ENCODE measurements at regions not wholly inside any gene's neighbourhood (a gene's known extent, or its start where the extent isn't known, plus 50 kb on each side); places are given as distances from the start of the nearest gene placed in this dataset.

DNA sequence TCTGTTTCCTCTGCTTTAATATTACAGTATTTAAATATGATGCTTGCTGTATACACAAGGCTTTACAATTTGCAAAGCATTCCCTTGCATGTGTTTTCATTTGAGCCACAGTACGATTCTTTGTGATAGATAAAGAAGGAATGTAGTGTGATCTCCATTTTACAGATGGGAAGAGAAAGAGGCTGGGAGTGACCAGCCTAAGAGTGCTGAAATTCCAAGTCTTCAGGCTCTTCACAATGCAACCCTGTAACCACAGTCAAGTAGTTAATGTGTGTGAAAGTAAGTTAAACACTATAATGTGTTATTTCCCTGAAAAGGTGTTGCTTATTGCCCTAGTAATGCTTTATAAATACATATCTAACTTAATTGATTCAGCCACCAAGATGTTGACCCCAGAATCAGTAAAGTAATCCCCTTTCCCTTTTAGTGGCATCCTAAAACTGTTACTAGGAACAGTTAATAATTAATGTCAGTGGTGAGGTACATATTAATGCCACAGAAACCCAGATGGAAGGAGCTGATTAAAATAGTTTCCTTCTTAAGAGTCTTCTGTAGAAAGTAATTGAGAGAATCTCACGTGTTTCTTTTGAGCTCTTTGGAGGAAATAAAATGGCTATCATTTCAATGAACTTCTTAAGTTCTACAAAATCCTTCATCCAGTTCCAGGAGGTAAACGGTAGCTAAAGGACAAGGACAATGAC is 110.4 kb downstream of the IL12A start:
- no peak overlapping the region for H3K4ac ChIP-seq (ENCODE audit: low read depth, low read length)
- H2AFZ ChIP-seq (replicated peaks; ENCODE audit: low read length, poor library complexity) = no peak overlapping the region
- H3K27ac ChIP-seq (ENCODE audit: insufficient read depth, low read length) = no peak overlapping the region
- H3K9ac ChIP-seq (ENCODE audit: low read depth, low read length) = no peak overlapping the region
- BruUV-seq (replicated peaks) = no TSS peak
- no peak overlapping the region for H2BK5ac ChIP-seq (ENCODE audit: low read depth, low read length, poor library complexity, severe bottlenecking)
- H2BK15ac ChIP-seq (ENCODE audit: low read depth, low read length) = no peak overlapping the region
- H2AK5ac ChIP-seq (ENCODE audit: low read depth, low read length) = no peak overlapping the region
- no peak overlapping the region for H3K4me3 ChIP-seq (ENCODE audit: insufficient read depth, low read depth, low read length)
- H3K18ac ChIP-seq (ENCODE audit: low read depth, low read length) = no peak overlapping the region
- H3K36me3 ChIP-seq (ENCODE audit: control insufficient read depth, insufficient read depth, low read length) = no peaks in the 10 kb centered on the region
- no peak overlapping the region for H2BK20ac ChIP-seq (ENCODE audit: low read depth, low read length)
- DNase-seq (no peak), ATAC-seq (ENCODE audit: low read depth) (no peak)
- no peak overlapping the region for H3K56ac ChIP-seq (ENCODE audit: extremely low read depth, insufficient read depth, low read length)
- H4K8ac ChIP-seq (ENCODE audit: low read depth in 2 of 2, low read length in 2 of 2) = no peak overlapping the region
- no peaks in the 10 kb centered on the region for H3K79me1 ChIP-seq (ENCODE audit: low read depth in 1 of 2, low read length in 2 of 2)
- intact Hi-C loops (cut with micrococcal nuclease) = loop anchor here (5.0 kb wide), 1 partner anchor 782 kb away; no protein-coding TSS in a partner anchor
- POLR2A ChIA-PET (ENCODE audit: unreplicated experiment) = no interaction called here
- CTCF ChIA-PET = no interaction called here
- peaks cover 2% of the 10 kb centered on the region for H3K27me3 ChIP-seq (ENCODE audit: control insufficient read depth, insufficient read depth, low read length)
- no peak for TF ChIP-seq NFE2L2 (IDR thresholded peaks at IDR 0.05; ENCODE audit: low read depth, low read length)
- TF ChIP-seq, protein P1, sequence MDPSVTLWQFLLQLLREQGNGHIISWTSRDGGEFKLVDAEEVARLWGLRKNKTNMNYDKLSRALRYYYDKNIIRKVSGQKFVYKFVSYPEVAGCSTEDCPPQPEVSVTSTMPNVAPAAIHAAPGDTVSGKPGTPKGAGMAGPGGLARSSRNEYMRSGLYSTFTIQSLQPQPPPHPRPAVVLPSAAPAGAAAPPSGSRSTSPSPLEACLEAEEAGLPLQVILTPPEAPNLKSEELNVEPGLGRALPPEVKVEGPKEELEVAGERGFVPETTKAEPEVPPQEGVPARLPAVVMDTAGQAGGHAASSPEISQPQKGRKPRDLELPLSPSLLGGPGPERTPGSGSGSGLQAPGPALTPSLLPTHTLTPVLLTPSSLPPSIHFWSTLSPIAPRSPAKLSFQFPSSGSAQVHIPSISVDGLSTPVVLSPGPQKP (IDR thresholded peaks at IDR 0.05; ENCODE audit: borderline replicate concordance, low read depth, low read length) = no peak
- no peak for TF ChIP-seq MAZ (IDR thresholded peaks at IDR 0.05; ENCODE audit: borderline replicate concordance, low read depth, low read length)
- no peak for TF ChIP-seq CEBPB (IDR thresholded peaks at IDR 0.05; ENCODE audit: low read depth, low read length)
- TF ChIP-seq RFX5 (IDR thresholded peaks at IDR 0.05; ENCODE audit: low read depth, low read length) = no peak
- TF ChIP-seq BHLHE40 (IDR thresholded peaks at IDR 0.05; ENCODE audit: low read depth, low read length) = no peak
- TF ChIP-seq MAFK (IDR thresholded peaks at IDR 0.05; ENCODE audit: low read depth, low read length) = no peak
- no peak for TF ChIP-seq MXI1 (IDR thresholded peaks at IDR 0.05; ENCODE audit: borderline replicate concordance, low read depth, low read length)
- TF ChIP-seq RCOR1 (IDR thresholded peaks at IDR 0.05; ENCODE audit: insufficient replicate concordance, low read length) = no peak
- TF ChIP-seq POLR2A (IDR thresholded peaks at IDR 0.05; ENCODE audit: low read depth, low read length) = no peak
- TF ChIP-seq CHD1 (IDR thresholded peaks at IDR 0.05; ENCODE audit: low read depth, low read length) = no peak
- TF ChIP-seq, protein P2, sequence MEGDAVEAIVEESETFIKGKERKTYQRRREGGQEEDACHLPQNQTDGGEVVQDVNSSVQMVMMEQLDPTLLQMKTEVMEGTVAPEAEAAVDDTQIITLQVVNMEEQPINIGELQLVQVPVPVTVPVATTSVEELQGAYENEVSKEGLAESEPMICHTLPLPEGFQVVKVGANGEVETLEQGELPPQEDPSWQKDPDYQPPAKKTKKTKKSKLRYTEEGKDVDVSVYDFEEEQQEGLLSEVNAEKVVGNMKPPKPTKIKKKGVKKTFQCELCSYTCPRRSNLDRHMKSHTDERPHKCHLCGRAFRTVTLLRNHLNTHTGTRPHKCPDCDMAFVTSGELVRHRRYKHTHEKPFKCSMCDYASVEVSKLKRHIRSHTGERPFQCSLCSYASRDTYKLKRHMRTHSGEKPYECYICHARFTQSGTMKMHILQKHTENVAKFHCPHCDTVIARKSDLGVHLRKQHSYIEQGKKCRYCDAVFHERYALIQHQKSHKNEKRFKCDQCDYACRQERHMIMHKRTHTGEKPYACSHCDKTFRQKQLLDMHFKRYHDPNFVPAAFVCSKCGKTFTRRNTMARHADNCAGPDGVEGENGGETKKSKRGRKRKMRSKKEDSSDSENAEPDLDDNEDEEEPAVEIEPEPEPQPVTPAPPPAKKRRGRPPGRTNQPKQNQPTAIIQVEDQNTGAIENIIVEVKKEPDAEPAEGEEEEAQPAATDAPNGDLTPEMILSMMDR (conservative IDR thresholded peaks at IDR 0.05; ENCODE audit: low read depth, low read length) = no peak
- TF ChIP-seq RAD21 (IDR thresholded peaks at IDR 0.05; ENCODE audit: low read length) = no peak
- no peak for TF ChIP-seq FOS (IDR thresholded peaks at IDR 0.05; ENCODE audit: low read depth, low read length)
- TF ChIP-seq, protein P3, sequence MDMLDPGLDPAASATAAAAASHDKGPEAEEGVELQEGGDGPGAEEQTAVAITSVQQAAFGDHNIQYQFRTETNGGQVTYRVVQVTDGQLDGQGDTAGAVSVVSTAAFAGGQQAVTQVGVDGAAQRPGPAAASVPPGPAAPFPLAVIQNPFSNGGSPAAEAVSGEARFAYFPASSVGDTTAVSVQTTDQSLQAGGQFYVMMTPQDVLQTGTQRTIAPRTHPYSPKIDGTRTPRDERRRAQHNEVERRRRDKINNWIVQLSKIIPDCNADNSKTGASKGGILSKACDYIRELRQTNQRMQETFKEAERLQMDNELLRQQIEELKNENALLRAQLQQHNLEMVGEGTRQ (IDR thresholded peaks at IDR 0.05; ENCODE audit: low read depth, low read length) = no peak
- no peak for TF ChIP-seq SMC3 (IDR thresholded peaks at IDR 0.05; ENCODE audit: low read depth, low read length)
- no peak overlapping the region for H4K91ac ChIP-seq (ENCODE audit: insufficient read depth, low read depth, low read length)
- WGBS, 2 experiments (ENCODE audit: extremely low coverage in 2 of 2, insufficient read length in 1 of 2) = no CpG with 5 or more reads among the region's 3 CpGs
- dilution Hi-C loops (cut with HindIII; ENCODE audit: low sequenced_read_pairs, unreplicated experiment) = no loop called here
- no peak overlapping the region for H3K4me2 ChIP-seq (ENCODE audit: low read depth, low read length)
- H3K14ac ChIP-seq (replicated peaks; ENCODE audit: low read depth, low read length) = no peak overlapping the region
- H3K4me1 ChIP-seq (ENCODE audit: control insufficient read depth, insufficient read depth, low read length) = no peaks in the 10 kb centered on the region
- no peak overlapping the region for H3K23ac ChIP-seq (ENCODE audit: low read depth, low read length)
- in situ Hi-C loops (cut with MboI; ENCODE audit: low sequenced_read_pairs) = no loop called here
- H4K20me1 ChIP-seq (ENCODE audit: insufficient read depth, low read length) = no peaks in the 10 kb centered on the region
- no peak overlapping the region for H2AK9ac ChIP-seq (replicated peaks; ENCODE audit: low read depth, low read length, poor library complexity)
- H4K5ac ChIP-seq (ENCODE audit: low read depth, low read length) = no peak overlapping the region
- no peak overlapping the region for H2BK120ac ChIP-seq (ENCODE audit: low read depth, low read length)
- H3K9me1 ChIP-seq (ENCODE audit: insufficient read depth, low read length) = no peaks in the 10 kb centered on the region
- no peaks in the 10 kb centered on the region for H3K9me3 ChIP-seq (ENCODE audit: control insufficient read depth, insufficient read depth, low read length)

Measured in IMR-90 (cell line).